Trophoblast cell (in vitro differentiated cells and primary cell): ENCODE measurements at regions not wholly inside any gene's neighbourhood (a gene's known extent, or its start where the extent isn't known, plus 50 kb on each side); places are given as distances from the start of the nearest gene placed in this dataset.
A peak's percentile ranks its signal among the peaks of the same experiment; 100 is the strongest.

Experiments
- DNase-seq, 2 donors: peaks; one replicate each; pipeline ENCODE4 v3.0.0-alpha.2; 2016
- H2AFZ ChIP-seq: 2 replicates; pipeline ENCODE4 v1.6.1; 2013; ENCODE audit warnings: low read length, moderate library complexity, mild to moderate bottlenecking; ENCODE audit not compliant: insufficient read depth, poor library complexity
- H2AK5ac ChIP-seq: 2 replicates; pipeline ENCODE4 v1.6.1; 2013; ENCODE audit warnings: mild to moderate bottlenecking, low read length
- H2BK120ac ChIP-seq: 2 replicates; pipeline ENCODE4 v1.6.1; 2013; ENCODE audit warnings: low read length, mild to moderate bottlenecking, moderate library complexity; ENCODE audit not compliant: insufficient read depth, poor library complexity
- H2BK12ac ChIP-seq: 2 replicates; pipeline ENCODE4 v1.6.1; 2013; ENCODE audit warnings: mild to moderate bottlenecking, low read length, moderate library complexity
- H2BK5ac ChIP-seq: 2 replicates; pipeline ENCODE4 v1.6.1; 2013; ENCODE audit warnings: low read length, low read depth, moderate library complexity, mild to moderate bottlenecking; ENCODE audit not compliant: poor library complexity
- H3K14ac ChIP-seq: 2 replicates; pipeline ENCODE4 v1.6.1; 2013; ENCODE audit warnings: mild to moderate bottlenecking, low read length
- H3K18ac ChIP-seq: 2 replicates; pipeline ENCODE4 v1.6.1; 2013; ENCODE audit warnings: mild to moderate bottlenecking, low read length
- H3K23ac ChIP-seq: 2 replicates; pipeline ENCODE4 v1.6.1; 2013; ENCODE audit warnings: low read length
- H3K27ac ChIP-seq: 2 replicates; pipeline ENCODE4 v1.5.1; 2013; ENCODE audit warnings: low read depth, mild to moderate bottlenecking, inconsistent platforms, low read length, moderate library complexity
- H3K27me3 ChIP-seq: 2 replicates; pipeline ENCODE4 v1.6.1; 2013; ENCODE audit warnings: inconsistent platforms, mild to moderate bottlenecking, low read length, moderate library complexity; ENCODE audit not compliant: insufficient read depth
- H3K36me3 ChIP-seq, 2 experiments: 1 replicate in 1 of 2; 2 replicates in 1 of 2; pipeline ENCODE4 v1.6.1; 2013; ENCODE audit warnings: low read length in 2 of 2, mild to moderate bottlenecking in 2 of 2, moderate library complexity in 1 of 2; ENCODE audit not compliant: insufficient read depth in 2 of 2, control insufficient read depth in 1 of 2
- H3K4ac ChIP-seq: 2 replicates; pipeline ENCODE4 v1.6.1; 2013; ENCODE audit warnings: low read depth, mild to moderate bottlenecking, low read length, moderate library complexity
- H3K4me1 ChIP-seq, 2 experiments: 1 replicate in 1 of 2; 2 replicates in 1 of 2; pipeline ENCODE4 v1.6.1; 2013; ENCODE audit warnings: low read length in 2 of 2, mild to moderate bottlenecking in 2 of 2, moderate library complexity in 1 of 2; ENCODE audit not compliant: insufficient read depth in 2 of 2, control insufficient read depth in 1 of 2
- H3K4me2 ChIP-seq: 2 replicates; pipeline ENCODE4 v1.6.1; 2013; ENCODE audit warnings: inconsistent platforms, mild to moderate bottlenecking, low read length, moderate library complexity
- H3K4me3 ChIP-seq: 2 replicates; pipeline ENCODE4 v1.5.1; 2013; ENCODE audit warnings: mild to moderate bottlenecking, low read depth, low read length, inconsistent platforms
- H3K79me1 ChIP-seq: one replicate; pipeline ENCODE4 v1.6.1; 2013; ENCODE audit warnings: low read length
- H3K79me2 ChIP-seq: 2 replicates; pipeline ENCODE4 v1.6.1; 2013; ENCODE audit warnings: low read length, mild to moderate bottlenecking; ENCODE audit not compliant: control insufficient read depth, insufficient read depth, poor library complexity
- H3K9ac ChIP-seq: 2 replicates; pipeline ENCODE4 v1.6.1; 2013; ENCODE audit warnings: mild to moderate bottlenecking, low read length
- H3K9me3 ChIP-seq: 2 replicates; pipeline ENCODE4 v1.6.1; 2013; ENCODE audit warnings: low read depth, mild to moderate bottlenecking, control low read depth, inconsistent platforms, low read length; ENCODE audit not compliant: insufficient read depth
- H4K12ac ChIP-seq: 2 replicates; pipeline ENCODE4 v1.6.1; 2013; ENCODE audit warnings: low read depth, mild to moderate bottlenecking, low read length, moderate library complexity
- H4K8ac ChIP-seq: 2 replicates; pipeline ENCODE4 v1.6.1; 2013; ENCODE audit warnings: low read depth, mild to moderate bottlenecking, low read length, moderate library complexity
- H4K91ac ChIP-seq: one replicate; pipeline ENCODE4 v1.6.1; 2013; ENCODE audit warnings: low read depth, mild to moderate bottlenecking, low read length, moderate library complexity
- WGBS: extraction: QIAGEN DNeasy Blood & Tissue Kit; methylation state at CpG from one replicate; pipeline ENCODE4 v1.1.7; 2013; ENCODE audit warnings: missing lambda C conversion rate; ENCODE audit not compliant: insufficient read length, insufficient coverage; ENCODE audit errors: extremely low coverage; 5-methylcytosine and 5-hydroxymethylcytosine counted together

DNA sequence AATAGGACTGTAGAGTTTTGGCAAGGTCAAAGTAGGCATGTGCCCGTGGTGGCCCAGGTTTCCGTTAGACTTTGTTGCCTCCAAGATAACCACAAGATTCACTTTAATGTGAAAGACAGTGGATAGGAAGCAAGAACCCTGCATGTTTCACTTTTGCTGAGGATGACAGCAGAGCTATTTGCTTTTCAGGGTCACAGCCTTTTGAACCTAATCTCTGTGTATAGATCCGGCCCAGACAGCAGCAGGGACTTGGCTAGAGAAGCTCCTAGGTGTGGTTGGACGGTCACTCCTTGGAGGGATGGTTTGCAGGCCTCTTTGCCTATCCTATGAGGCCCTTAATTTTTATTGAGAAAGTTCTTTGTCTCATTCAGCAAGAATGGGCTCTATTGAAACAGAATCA is 538.8 kb downstream of the HACE1 start:
- H4K91ac ChIP-seq = no peak overlapping the region
- DNase-seq = no peak
- no peak overlapping the region for H2BK120ac ChIP-seq
- H2BK12ac ChIP-seq = no peak overlapping the region
- no peak overlapping the region for H3K14ac ChIP-seq
- no peak overlapping the region for H3K4ac ChIP-seq
- WGBS = no CpG with 5 or more reads among the region's 4 CpGs
- no peak overlapping the region for H3K9ac ChIP-seq
- no peaks in the 10 kb centered on the region for H3K79me1 ChIP-seq
- H3K79me2 ChIP-seq = no peaks in the 10 kb centered on the region
- H3K4me2 ChIP-seq = no peak overlapping the region
- H4K12ac ChIP-seq = no peak overlapping the region
- H3K36me3 ChIP-seq = no peaks in the 10 kb centered on the region
- no peak overlapping the region for H3K4me3 ChIP-seq
- H3K18ac ChIP-seq = no peak overlapping the region
- H3K4me1 ChIP-seq = no peaks in the 10 kb centered on the region
- H2AFZ ChIP-seq = no peak overlapping the region
- H4K8ac ChIP-seq = no peak overlapping the region
- no peak overlapping the region for H2BK5ac ChIP-seq
- H2AK5ac ChIP-seq = no peak overlapping the region
- no peaks in the 10 kb centered on the region for H3K9me3 ChIP-seq
- H3K23ac ChIP-seq = no peak overlapping the region
- H3K27me3 ChIP-seq = no peaks in the 10 kb centered on the region
- no peak overlapping the region for H3K27ac ChIP-seq

GRCh38 chr6:104312851-104313250 is 546.9 kb downstream of the HACE1 start:
- Histone ChIP-seq H3K4me2 (no peak overlapping the region), H2BK120ac (no peak overlapping the region), H3K4me1 (no peaks in the 10 kb centered on the region), H3K79me2 (no peaks in the 10 kb centered on the region), H4K91ac (no peak overlapping the region), H3K27ac (no peak overlapping the region), H3K79me1 (no peaks in the 10 kb centered on the region), H3K27me3 (no peaks in the 10 kb centered on the region), H3K9me3 (no peaks in the 10 kb centered on the region), H2BK12ac (no peak overlapping the region), H3K23ac (no peak overlapping the region), H4K8ac (no peak overlapping the region), H3K18ac (no peak overlapping the region), H3K4ac (no peak overlapping the region), H3K14ac (no peak overlapping the region), H2AFZ (no peak overlapping the region), H4K12ac (no peak overlapping the region), H3K4me3 (no peak overlapping the region), H2BK5ac (no peak overlapping the region), H3K9ac (no peak overlapping the region), H3K36me3 (no peaks in the 10 kb centered on the region), H2AK5ac (no peak overlapping the region)
- WGBS = no CpG with 5 or more reads among the region's 3 CpGs
- no peak for DNase-seq

DNA sequence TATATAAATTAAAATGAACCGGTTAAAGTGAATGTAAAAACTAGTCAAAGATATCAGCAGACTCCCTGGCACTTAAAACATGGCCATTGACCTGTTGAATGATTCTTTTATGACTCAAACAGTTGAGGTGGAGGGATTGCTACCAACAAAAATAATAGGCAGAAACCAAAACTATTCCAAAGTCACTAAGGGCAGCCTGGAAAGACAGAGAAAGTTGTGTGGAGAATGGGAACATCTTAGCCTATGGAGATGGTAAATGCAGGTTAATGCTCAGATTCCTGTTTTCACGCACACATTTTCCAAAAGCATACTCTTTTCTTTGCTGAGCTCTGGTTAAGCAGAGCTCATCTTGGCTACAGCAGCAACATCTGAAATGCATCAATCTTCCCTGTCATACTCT is 553.5 kb downstream of the HACE1 start:
- Histone ChIP-seq H2BK5ac (no peak overlapping the region), H3K27me3 (no peaks in the 10 kb centered on the region), H3K27ac (no peak overlapping the region), H3K4ac (no peak overlapping the region), H3K4me2 (no peak overlapping the region), H3K9me3 (no peaks in the 10 kb centered on the region), H3K18ac (no peak overlapping the region), H3K4me1 (no peaks in the 10 kb centered on the region), H4K91ac (no peak overlapping the region), H3K79me1 (no peaks in the 10 kb centered on the region), H4K8ac (no peak overlapping the region), H3K36me3 (no peaks in the 10 kb centered on the region), H3K79me2 (no peaks in the 10 kb centered on the region), H2BK120ac (no peak overlapping the region), H3K9ac (no peak overlapping the region), H2AK5ac (no peak overlapping the region), H2BK12ac (no peak overlapping the region), H3K23ac (no peak overlapping the region), H4K12ac (no peak overlapping the region), H3K4me3 (no peak overlapping the region), H2AFZ (no peak overlapping the region), H3K14ac (no peak overlapping the region)
- DNase-seq = no peak
- WGBS = no CpG with 5 or more reads among the region's 2 CpGs

- H3K4ac ChIP-seq = no peak overlapping the region
- H3K23ac ChIP-seq = no peak overlapping the region
- H3K9me3 ChIP-seq = no peaks in the 10 kb centered on the region
- no peaks in the 10 kb centered on the region for H3K36me3 ChIP-seq
- H4K12ac ChIP-seq = no peak overlapping the region
- no peak overlapping the region for H2BK5ac ChIP-seq
- no peak overlapping the region for H3K9ac ChIP-seq
- H3K27ac ChIP-seq = no peak overlapping the region
- no peak overlapping the region for H3K14ac ChIP-seq
- H4K91ac ChIP-seq = no peak overlapping the region
- no peak overlapping the region for H2BK120ac ChIP-seq
- no peaks in the 10 kb centered on the region for H3K79me1 ChIP-seq
- H3K4me1 ChIP-seq = no peaks in the 10 kb centered on the region
- H3K18ac ChIP-seq = no peak overlapping the region
- no CpG with 5 or more reads among the region's 5 CpGs for WGBS
- DNase-seq = peak; percentile 64 to 78
- no peaks in the 10 kb centered on the region for H3K27me3 ChIP-seq
- H3K4me2 ChIP-seq = no peak overlapping the region
- H2BK12ac ChIP-seq = no peak overlapping the region
- no peak overlapping the region for H2AK5ac ChIP-seq
- H4K8ac ChIP-seq = no peak overlapping the region
- H3K4me3 ChIP-seq = no peak overlapping the region
- H3K79me2 ChIP-seq = no peaks in the 10 kb centered on the region
- H2AFZ ChIP-seq = no peak overlapping the region
Measured at GRCh38 chr6:104305206-104305605, 554.5 kb downstream of the HACE1 start.
